ENCODE measurements at regions not wholly inside any gene's neighbourhood (a gene's known extent, or its start where the extent isn't known, plus 50 kb on each side); places are given as distances from the start of the nearest gene placed in this dataset.
"Not testable (repeated sequence)": the region's sequence is repeated elsewhere in the genome, so short reads cannot be mapped to it uniquely, and the experiment has no call there.

GRCh38 chr5:53369681-53370080, 110.7 kb upstream of the FST start:
- DNase-seq: no peak

GRCh38 chr5:53373451-53374158, 106.8 kb upstream of the FST start:
- no peak for DNase-seq

- no peak for DNase-seq
Measured at GRCh38 chr5:53376853-53377252, 103.6 kb upstream of the FST start.

- no peak for DNase-seq
Measured at GRCh38 chr5:53378190-53378589, 102.2 kb upstream of the FST start.

GRCh38 chr5:53378590-53379247, 101.7 kb upstream of the FST start:
- DNase-seq: no peak

GRCh38 chr5:53386341-53386740, 94.1 kb upstream of the FST start:
- no peak for DNase-seq

GRCh38 chr5:53389093-53389492, 91.3 kb upstream of the FST start:
- DNase-seq: no peak

GRCh38 chr5:53392073-53392472, 88.4 kb upstream of the FST start:
- no peak for DNase-seq

GRCh38 chr5:53394808-53395207, 85.6 kb upstream of the FST start:
- DNase-seq: no peak

- no peak for DNase-seq
Measured at GRCh38 chr5:53397141-53397757, 83.2 kb upstream of the FST start.

GRCh38 chr5:53397845-53398244, 82.6 kb upstream of the FST start:
- DNase-seq: no peak

- no peak for DNase-seq
Measured at GRCh38 chr5:53399926-53400697, 80.3 kb upstream of the FST start.

GRCh38 chr5:53403291-53403690, 77.1 kb upstream of the FST start:
- no peak for DNase-seq

GRCh38 chr5:53403758-53404157, 76.7 kb upstream of the FST start:
- DNase-seq: no peak

- DNase-seq: no peak
Measured at GRCh38 chr5:53405396-53405795, 75.0 kb upstream of the FST start.

- DNase-seq: no peak
Measured at GRCh38 chr5:53406630-53407316, 73.7 kb upstream of the FST start.

GRCh38 chr5:53407373-53407772, 73.1 kb upstream of the FST start:
- no peak for DNase-seq

- no peak for DNase-seq
Measured at GRCh38 chr5:53411388-53411787, 69.0 kb upstream of the FST start.

- DNase-seq: not testable (repeated sequence)
Measured at GRCh38 chr5:53412499-53412898, 67.9 kb upstream of the FST start.

GRCh38 chr5:53416144-53416738, 64.2 kb upstream of the FST start:
- peak; percentile 8 for DNase-seq

- DNase-seq: no peak
Measured at GRCh38 chr5:53418409-53418808, 62.0 kb upstream of the FST start.

GRCh38 chr5:53418826-53419658, 61.4 kb upstream of the FST start:
- DNase-seq: no peak

All from activated CD4-positive, alpha-beta T cell treated with anti-CD3 and anti-CD28 coated beads for 48 hours (primary cell).